Pulmonary artery endothelial cell (primary cell): ENCODE measurements at regions not wholly inside any gene's neighbourhood (a gene's known extent, or its start where the extent isn't known, plus 50 kb on each side); places are given as distances from the start of the nearest gene placed in this dataset.
"Not testable (repeated sequence)": the region's sequence is repeated elsewhere in the genome, so short reads cannot be mapped to it uniquely, and the experiment has no call there.

Experiments used
- DNase-seq: peaks from one replicate; pipeline ENCODE4 v3.0.0-alpha.2; 2011; ENCODE audit warnings: low read depth, low spot score

GRCh38 chr14:44453433-44454171 is 53.5 kb downstream of the FSCB start:
- no peak for DNase-seq

GRCh38 chr14:44450232-44450631 is 56.9 kb downstream of the FSCB start:
- DNase-seq, result not testable (repeated sequence)

GRCh38 chr14:44449680-44450079 is 57.4 kb downstream of the FSCB start:
- no peak for DNase-seq

- no peak for DNase-seq
Observed at GRCh38 chr14:44448951-44449358, 58.1 kb downstream of the FSCB start.

GRCh38 chr14:44446965-44447364 is 60.1 kb downstream of the FSCB start:
- no peak for DNase-seq

- no peak for DNase-seq
Observed at GRCh38 chr14:44444454-44444853, 62.6 kb downstream of the FSCB start.

GRCh38 chr14:44438936-44439335 is 68.1 kb downstream of the FSCB start:
- DNase-seq, result no peak

GRCh38 chr14:44438221-44438620 is 68.9 kb downstream of the FSCB start:
- no peak for DNase-seq

GRCh38 chr14:44436458-44436857 is 70.6 kb downstream of the FSCB start:
- DNase-seq, result no peak

GRCh38 chr14:44428231-44428945 is 78.7 kb downstream of the FSCB start:
- no peak for DNase-seq

GRCh38 chr14:44422699-44423098 is 84.4 kb downstream of the FSCB start:
- DNase-seq, result no peak

- DNase-seq, result no peak
Observed at GRCh38 chr14:44420226-44420625, 86.9 kb downstream of the FSCB start.

- no peak for DNase-seq
Observed at GRCh38 chr14:44418856-44419255, 88.2 kb downstream of the FSCB start.

- no peak for DNase-seq
Observed at GRCh38 chr14:44417809-44418208, 89.3 kb downstream of the FSCB start.

GRCh38 chr14:44414646-44415045 is 92.4 kb downstream of the FSCB start:
- DNase-seq, result no peak

- no peak for DNase-seq
Observed at GRCh38 chr14:44412858-44413569, 94.1 kb downstream of the FSCB start.

- no peak for DNase-seq
Observed at GRCh38 chr14:44405011-44405486, 102.0 kb downstream of the FSCB start.

- no peak for DNase-seq
Observed at GRCh38 chr14:44404599-44404998, 102.5 kb downstream of the FSCB start.

- DNase-seq, result no peak
Observed at GRCh38 chr14:44404036-44404435, 103.0 kb downstream of the FSCB start.

GRCh38 chr14:44403193-44403592 is 103.9 kb downstream of the FSCB start:
- DNase-seq, result no peak

- no peak for DNase-seq
Observed at GRCh38 chr14:44396226-44396625, 110.9 kb downstream of the FSCB start.

- DNase-seq, result no peak
Observed at GRCh38 chr14:44392984-44393383, 114.1 kb downstream of the FSCB start.
